SK-N-SH treated with all-trans-retinoic acid at 6 μM for 48 hours (cell line): ENCODE measurements at regions not wholly inside any gene's neighbourhood (a gene's known extent, or its start where the extent isn't known, plus 50 kb on each side); places are given as distances from the start of the nearest gene placed in this dataset.

Source experiments
- ATAC-seq: fragments of 200-7000 bp; cut with Tn5 transposase; 3 replicates; pipeline ENCODE4 v1.9.1; 2020; ENCODE audit warnings: mild to moderate bottlenecking, moderate library complexity
- ARNTL ChIP-seq: fragments of 450-650 bp; formaldehyde crosslinking; IDR thresholded peaks from 2 replicates; pipeline ENCODE4 v1.5.0; 2020; ENCODE audit warnings: low read depth, mild to moderate bottlenecking, moderate library complexity, borderline replicate concordance
- BACH2 ChIP-seq: fragments of 250-450 bp; sonication (Bioruptor Pico); IDR thresholded peaks from 2 replicates; pipeline ENCODE4 v1.9.0; 2021; ENCODE audit warnings: mild to moderate bottlenecking, borderline replicate concordance
- CREB5 ChIP-seq: fragments of 250-450 bp; sonication (Bioruptor Pico); IDR thresholded peaks from 2 replicates; pipeline ENCODE4 v1.5.1; 2020; ENCODE audit warnings: low read depth, mild to moderate bottlenecking, moderate library complexity
- GLIS3 ChIP-seq: fragments of 250-450 bp; sonication (Bioruptor Pico); IDR thresholded peaks from 2 replicates; pipeline ENCODE4 v1.5.0; 2020; ENCODE audit warnings: mild to moderate bottlenecking, moderate library complexity
- ISL1 ChIP-seq: fragments of 250-450 bp; sonication (Bioruptor Pico); IDR thresholded peaks from 2 replicates; pipeline ENCODE4 v2.1.2; 2022; ENCODE audit warnings: mild to moderate bottlenecking, moderate library complexity
- OSR1 ChIP-seq: fragments of 250-450 bp; sonication (Bioruptor Pico); IDR thresholded peaks from 2 replicates; pipeline ENCODE4 v1.8.0; 2022; ENCODE audit warnings: moderate library complexity, mild to moderate bottlenecking, inconsistent platforms
- PATZ1 ChIP-seq: fragments of 250-450 bp; sonication (Bioruptor Pico); IDR thresholded peaks from 2 replicates; pipeline ENCODE4 v1.8.0; 2020; ENCODE audit warnings: mild to moderate bottlenecking, moderate library complexity, borderline replicate concordance
- POU6F1 ChIP-seq: fragments of 250-450 bp; sonication (Bioruptor Pico); IDR thresholded peaks from 2 replicates; pipeline ENCODE4 v1.8.0; 2021; ENCODE audit warnings: low read depth, mild to moderate bottlenecking, moderate library complexity, borderline replicate concordance
- PPARA ChIP-seq: fragments of 250-450 bp; sonication (Bioruptor Pico); IDR thresholded peaks from 2 replicates; pipeline ENCODE4 v1.5.0; 2020; ENCODE audit warnings: mild to moderate bottlenecking, borderline replicate concordance
- RARB ChIP-seq: fragments of 250-450 bp; sonication (Bioruptor Pico); IDR thresholded peaks from 2 replicates; pipeline ENCODE4 v1.8.0; 2021; ENCODE audit warnings: mild to moderate bottlenecking, moderate library complexity
- SNAI2 ChIP-seq: fragments of 250-450 bp; sonication (Bioruptor Pico); IDR thresholded peaks from 2 replicates; pipeline ENCODE4 v1.5.0; 2020; ENCODE audit warnings: mild to moderate bottlenecking, moderate library complexity
- TCF4 ChIP-seq: fragments of 250-450 bp; sonication (Bioruptor Pico); IDR thresholded peaks from 2 replicates; pipeline ENCODE4 v1.8.0; 2021; ENCODE audit warnings: mild to moderate bottlenecking, moderate library complexity, borderline replicate concordance
- TOX ChIP-seq: fragments of 250-450 bp; sonication (Bioruptor Pico); IDR thresholded peaks from 2 replicates; pipeline ENCODE4 v1.8.0; 2021; ENCODE audit warnings: mild to moderate bottlenecking, moderate library complexity, borderline replicate concordance
- TSHZ2 ChIP-seq: fragments of 250-450 bp; sonication (Bioruptor Pico); IDR thresholded peaks from 2 replicates; pipeline ENCODE4 v1.5.0; 2020; ENCODE audit warnings: mild to moderate bottlenecking, moderate library complexity
- ZFP3 ChIP-seq: fragments of 250-450 bp; sonication (Bioruptor Pico); IDR thresholded peaks from 2 replicates; pipeline ENCODE4 v1.5.0; 2020; ENCODE audit warnings: mild to moderate bottlenecking, moderate library complexity
- ZFP30 ChIP-seq: fragments of 450-650 bp; formaldehyde crosslinking; IDR thresholded peaks from 2 replicates; pipeline ENCODE4 v1.5.0; 2022; ENCODE audit warnings: mild to moderate bottlenecking, moderate library complexity
- ZNF70 ChIP-seq: fragments of 450-650 bp; formaldehyde crosslinking; IDR thresholded peaks from 2 replicates; pipeline ENCODE4 v1.5.0; 2020; ENCODE audit warnings: mild to moderate bottlenecking, moderate library complexity

GRCh38 chr18:39705362-39705761 is 2139.8 kb upstream of the CELF4 start:
- no peak for TF ChIP-seq PATZ1 (CRISPR knock-in tag)
- 0 out of 2 replicates have a peak, but pooled peaks have one; percentile 13 for TF ChIP-seq ISL1
- no peak for ATAC-seq

GRCh38 chr18:39702888-39703287 is 2137.3 kb upstream of the CELF4 start:
- no peak for ATAC-seq

GRCh38 chr18:39701839-39702238 is 2136.2 kb upstream of the CELF4 start:
- TF ChIP-seq OSR1 (CRISPR knock-in tag) (no peak), SNAI2 (no peak), PATZ1 (CRISPR knock-in tag) (no peak), ZNF70 (CRISPR knock-in tag) (no peak), PPARA (CRISPR knock-in tag) (no peak), TOX (CRISPR knock-in tag) (no peak), ZFP3 (no peak), TSHZ2 (CRISPR knock-in tag) (no peak), ISL1 (no peak), ZFP30 (CRISPR knock-in tag) (no peak), RARB (CRISPR knock-in tag) (no peak), BACH2 (no peak)
- no peak for ATAC-seq

More at GRCh38 chr18:39702888-39703287, 2137.3 kb upstream of the CELF4 start:
- no peak for TF ChIP-seq TSHZ2 (CRISPR knock-in tag)
- TF ChIP-seq ARNTL (CRISPR knock-in tag): no peak
- TF ChIP-seq ZFP3: no peak
- TF ChIP-seq ZFP30 (CRISPR knock-in tag): no peak
- no peak for TF ChIP-seq TCF4
- TF ChIP-seq ISL1: no peak
- no peak for TF ChIP-seq GLIS3 (CRISPR knock-in tag)
- TF ChIP-seq OSR1 (CRISPR knock-in tag): no peak
- no peak for TF ChIP-seq BACH2
- TF ChIP-seq CREB5 (CRISPR knock-in tag): no peak
- no peak for TF ChIP-seq SNAI2
- no peak for TF ChIP-seq PPARA (CRISPR knock-in tag)
- TF ChIP-seq POU6F1 (CRISPR knock-in tag): no peak
